Hindlimb muscle (tissue), 1 donor: ENCODE measurements at regions not wholly inside any gene's neighbourhood (a gene's known extent, or its start where the extent isn't known, plus 50 kb on each side); places are given as distances from the start of the nearest gene placed in this dataset.
A peak's percentile ranks its signal among the peaks of the same experiment; 100 is the strongest.
"Not testable (repeated sequence)": the region's sequence is repeated elsewhere in the genome, so short reads cannot be mapped to it uniquely, and the experiment has no call there.

Source experiments
- DNase-seq: peaks from one replicate; pipeline ENCODE4 v3.0.0-alpha.2; 2013

GRCh38 chr22:19662049-19662684 is 52.1 kb upstream of the SEPTIN5 start:
- DNase-seq = not testable (repeated sequence)

GRCh38 chr22:19663286-19663815 is 51.0 kb upstream of the SEPTIN5 start:
- DNase-seq = peak; percentile 78

- DNase-seq = no peak
Observed at GRCh38 chr22:19663821-19664355, 50.4 kb upstream of the SEPTIN5 start.

- no peak for DNase-seq
Observed at GRCh38 chr22:19664406-19664805, 49.9 kb upstream of the SEPTIN5 start.
